ENCODE measurements at regions not wholly inside any gene's neighbourhood (a gene's known extent, or its start where the extent isn't known, plus 50 kb on each side); places are given as distances from the start of the nearest gene placed in this dataset.

DNA sequence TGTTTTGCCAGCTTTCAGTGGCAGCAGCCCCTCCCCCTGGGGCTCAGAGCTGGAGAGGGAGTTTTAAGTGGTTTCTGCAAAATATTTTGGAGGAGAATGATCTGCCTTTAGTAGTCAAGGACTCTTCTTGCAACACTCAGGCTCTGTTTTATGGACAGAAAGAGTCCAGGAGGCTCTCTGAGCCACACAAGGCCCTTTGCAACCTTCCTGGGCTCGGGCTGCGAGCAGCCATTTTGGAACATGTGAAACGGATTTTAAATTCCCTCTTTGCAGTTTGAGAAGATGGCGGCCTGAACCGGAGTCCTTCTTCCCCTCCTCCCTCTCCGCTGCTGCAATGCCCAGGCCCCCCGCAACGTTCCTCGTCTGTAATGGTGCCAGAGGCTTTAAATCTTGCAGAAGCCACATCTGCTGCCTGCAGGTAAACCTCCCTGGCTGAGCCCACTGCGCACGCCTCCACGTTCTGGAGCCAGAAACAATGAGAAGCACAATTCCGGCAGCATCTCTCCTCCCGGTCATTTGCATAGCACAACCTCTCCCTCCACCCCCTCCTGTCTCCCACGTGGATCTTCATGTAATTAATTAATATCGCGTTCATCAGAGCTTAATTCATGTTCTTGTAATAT is 386.1 kb downstream of the SEC14L1 start:
- H3K36me3 ChIP-seq (ENCODE audit: control insufficient read depth in 4 of 4, insufficient read depth in 3 of 4, low read depth in 1 of 4, low read length in 3 of 4) = no peaks in the 10 kb centered on the region
- TF ChIP-seq JUND (IDR thresholded peaks at IDR 0.05) (no peak), SP1 (IDR thresholded peaks at IDR 0.05) (no peak), HNF4G (IDR thresholded peaks at IDR 0.05) (no peak), NR2F2 (IDR thresholded peaks at IDR 0.05) (no peak), EGR1 (IDR thresholded peaks at IDR 0.05; ENCODE audit: low read depth in 2 of 2) (no peak), FOXA2 (IDR thresholded peaks at IDR 0.05) (no peak), GABPA (IDR thresholded peaks at IDR 0.05 in 1 of 2, conservative IDR thresholded peaks at IDR 0.05 in 1 of 2) (no peak), HNF4A (conservative IDR thresholded peaks at IDR 0.05) (no peak), RXRA (IDR thresholded peaks at IDR 0.05) (no peak)
- TF ChIP-seq, protein P1, sequence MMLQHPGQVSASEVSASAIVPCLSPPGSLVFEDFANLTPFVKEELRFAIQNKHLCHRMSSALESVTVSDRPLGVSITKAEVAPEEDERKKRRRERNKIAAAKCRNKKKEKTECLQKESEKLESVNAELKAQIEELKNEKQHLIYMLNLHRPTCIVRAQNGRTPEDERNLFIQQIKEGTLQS (IDR thresholded peaks at IDR 0.05) = no peak
- TF ChIP-seq, protein P2, sequence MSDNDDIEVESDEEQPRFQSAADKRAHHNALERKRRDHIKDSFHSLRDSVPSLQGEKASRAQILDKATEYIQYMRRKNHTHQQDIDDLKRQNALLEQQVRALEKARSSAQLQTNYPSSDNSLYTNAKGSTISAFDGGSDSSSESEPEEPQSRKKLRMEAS (IDR thresholded peaks at IDR 0.05) = no peak
- H3K9me3 ChIP-seq (ENCODE audit: control insufficient read depth in 4 of 4, low read length in 3 of 4) = no peaks in the 10 kb centered on the region
- DNase-seq (ENCODE audit: low spot score) = no peak
- H3K27me3 ChIP-seq (ENCODE audit: control insufficient read depth in 4 of 4, insufficient read depth in 4 of 4, low read length in 3 of 4) = peaks cover 0 to 8% (median 1%) of the 10 kb centered on the region in 4 donors
- WGBS = 87% methylated on average over 17 of the region's 17 CpGs
- H3K4me1 ChIP-seq (ENCODE audit: control insufficient read depth in 4 of 4, insufficient read depth in 4 of 4, low read length in 3 of 4) = peaks cover 0 to 4% (median 0%) of the 10 kb centered on the region in 4 donors
- no peak overlapping the region for H3K27ac ChIP-seq (ENCODE audit: low read depth in 1 of 2, low read length in 2 of 2)
- H3K4me3 ChIP-seq (ENCODE audit: low read depth in 1 of 3, low read length in 3 of 3) = no peak overlapping the region
- no peak overlapping the region for H3K9ac ChIP-seq (ENCODE audit: low read depth in 1 of 2, low read length in 2 of 2)

DNA sequence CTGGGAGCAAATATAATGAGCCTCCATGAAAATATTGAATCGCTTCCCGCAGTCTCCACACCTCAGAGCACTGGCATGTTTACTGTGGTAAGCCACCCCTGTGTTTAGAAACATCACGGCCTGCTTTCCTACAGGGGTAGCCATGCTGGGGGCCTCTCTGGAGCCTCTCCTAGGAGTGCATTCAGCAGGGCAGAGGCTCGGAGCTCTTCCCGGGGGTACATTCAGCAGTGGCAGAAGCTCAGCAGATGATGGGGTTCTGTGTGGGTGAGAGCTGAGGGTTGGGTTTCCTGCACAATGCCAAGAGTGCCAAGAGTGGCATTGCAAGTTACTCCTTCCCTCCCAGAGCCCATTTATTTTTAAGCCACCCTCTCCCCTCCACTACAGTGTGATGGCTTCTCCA is 386.6 kb downstream of the SEC14L1 start:
- H3K27me3 ChIP-seq (ENCODE audit: control insufficient read depth in 4 of 4, insufficient read depth in 4 of 4, low read length in 3 of 4) = peaks cover 0 to 8% (median 1%) of the 10 kb centered on the region in 4 donors
- no peak overlapping the region for H3K4me3 ChIP-seq (ENCODE audit: low read depth in 1 of 3, low read length in 3 of 3)
- 86% methylated on average over 5 of the region's 5 CpGs for WGBS
- TF ChIP-seq HNF4G (IDR thresholded peaks at IDR 0.05) (no peak), GABPA (IDR thresholded peaks at IDR 0.05 in 1 of 2, conservative IDR thresholded peaks at IDR 0.05 in 1 of 2) (no peak), RAD21 (IDR thresholded peaks at IDR 0.05) (no peak), RXRA (IDR thresholded peaks at IDR 0.05) (no peak), EGR1 (IDR thresholded peaks at IDR 0.05; ENCODE audit: low read depth in 2 of 2) (no peak)
- TF ChIP-seq, protein P3, sequence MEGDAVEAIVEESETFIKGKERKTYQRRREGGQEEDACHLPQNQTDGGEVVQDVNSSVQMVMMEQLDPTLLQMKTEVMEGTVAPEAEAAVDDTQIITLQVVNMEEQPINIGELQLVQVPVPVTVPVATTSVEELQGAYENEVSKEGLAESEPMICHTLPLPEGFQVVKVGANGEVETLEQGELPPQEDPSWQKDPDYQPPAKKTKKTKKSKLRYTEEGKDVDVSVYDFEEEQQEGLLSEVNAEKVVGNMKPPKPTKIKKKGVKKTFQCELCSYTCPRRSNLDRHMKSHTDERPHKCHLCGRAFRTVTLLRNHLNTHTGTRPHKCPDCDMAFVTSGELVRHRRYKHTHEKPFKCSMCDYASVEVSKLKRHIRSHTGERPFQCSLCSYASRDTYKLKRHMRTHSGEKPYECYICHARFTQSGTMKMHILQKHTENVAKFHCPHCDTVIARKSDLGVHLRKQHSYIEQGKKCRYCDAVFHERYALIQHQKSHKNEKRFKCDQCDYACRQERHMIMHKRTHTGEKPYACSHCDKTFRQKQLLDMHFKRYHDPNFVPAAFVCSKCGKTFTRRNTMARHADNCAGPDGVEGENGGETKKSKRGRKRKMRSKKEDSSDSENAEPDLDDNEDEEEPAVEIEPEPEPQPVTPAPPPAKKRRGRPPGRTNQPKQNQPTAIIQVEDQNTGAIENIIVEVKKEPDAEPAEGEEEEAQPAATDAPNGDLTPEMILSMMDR (IDR thresholded peaks at IDR 0.05; ENCODE audit: low read depth, low read length, missing input control) = no peak
- TF ChIP-seq, protein P4, sequence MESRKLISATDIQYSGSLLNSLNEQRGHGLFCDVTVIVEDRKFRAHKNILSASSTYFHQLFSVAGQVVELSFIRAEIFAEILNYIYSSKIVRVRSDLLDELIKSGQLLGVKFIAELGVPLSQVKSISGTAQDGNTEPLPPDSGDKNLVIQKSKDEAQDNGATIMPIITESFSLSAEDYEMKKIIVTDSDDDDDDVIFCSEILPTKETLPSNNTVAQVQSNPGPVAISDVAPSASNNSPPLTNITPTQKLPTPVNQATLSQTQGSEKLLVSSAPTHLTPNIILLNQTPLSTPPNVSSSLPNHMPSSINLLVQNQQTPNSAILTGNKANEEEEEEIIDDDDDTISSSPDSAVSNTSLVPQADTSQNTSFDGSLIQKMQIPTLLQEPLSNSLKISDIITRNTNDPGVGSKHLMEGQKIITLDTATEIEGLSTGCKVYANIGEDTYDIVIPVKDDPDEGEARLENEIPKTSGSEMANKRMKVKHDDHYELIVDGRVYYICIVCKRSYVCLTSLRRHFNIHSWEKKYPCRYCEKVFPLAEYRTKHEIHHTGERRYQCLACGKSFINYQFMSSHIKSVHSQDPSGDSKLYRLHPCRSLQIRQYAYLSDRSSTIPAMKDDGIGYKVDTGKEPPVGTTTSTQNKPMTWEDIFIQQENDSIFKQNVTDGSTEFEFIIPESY (IDR thresholded peaks at IDR 0.05) = no peak
- peaks cover 0 to 4% (median 0%) of the 10 kb centered on the region in 4 donors for H3K4me1 ChIP-seq (ENCODE audit: control insufficient read depth in 4 of 4, insufficient read depth in 4 of 4, low read length in 3 of 4)
- no peak overlapping the region for H3K9ac ChIP-seq (ENCODE audit: low read depth in 1 of 2, low read length in 2 of 2)
- H3K9me3 ChIP-seq (ENCODE audit: control insufficient read depth in 4 of 4, low read length in 3 of 4) = no peaks in the 10 kb centered on the region
- DNase-seq (ENCODE audit: low spot score) = no peak
- H3K27ac ChIP-seq (ENCODE audit: low read depth in 1 of 2, low read length in 2 of 2) = no peak overlapping the region
- H3K36me3 ChIP-seq (ENCODE audit: control insufficient read depth in 4 of 4, insufficient read depth in 3 of 4, low read depth in 1 of 4, low read length in 3 of 4) = no peaks in the 10 kb centered on the region

All from liver (tissue), 8 donors.